Prostate gland (tissue), 2 donors: ENCODE measurements at regions not wholly inside any gene's neighbourhood (a gene's known extent, or its start where the extent isn't known, plus 50 kb on each side); places are given as distances from the start of the nearest gene placed in this dataset.

ENCODE experiments used
- POLR2A ChIP-seq: fragments of 450-650 bp; IDR thresholded peaks from one replicate; pipeline ENCODE4 v1.6.1; 2016; ENCODE audit warnings: antibody characterized with exemption, mild to moderate bottlenecking
- POLR2AphosphoS5 ChIP-seq: sonication (generic); formaldehyde crosslinking; IDR thresholded peaks from one replicate; pipeline ENCODE4 v1.6.1; 2017; ENCODE audit warnings: antibody characterized with exemption
- TF ChIP-seq, protein P1 (sequence below), 4 experiments: fragments of 200-600 bp in 2 of 4; fragments of 450-650 bp in 2 of 4; sonication (generic) in 2 of 4; IDR thresholded peaks; 1 replicate in 3 of 4; 2 replicates in 1 of 4; pipeline ENCODE4 v1.5.1; 2016 to 2019; ENCODE audit warnings: antibody characterized with exemption in 4 of 4, mild to moderate bottlenecking in 2 of 4, moderate library complexity in 2 of 4

DNA sequence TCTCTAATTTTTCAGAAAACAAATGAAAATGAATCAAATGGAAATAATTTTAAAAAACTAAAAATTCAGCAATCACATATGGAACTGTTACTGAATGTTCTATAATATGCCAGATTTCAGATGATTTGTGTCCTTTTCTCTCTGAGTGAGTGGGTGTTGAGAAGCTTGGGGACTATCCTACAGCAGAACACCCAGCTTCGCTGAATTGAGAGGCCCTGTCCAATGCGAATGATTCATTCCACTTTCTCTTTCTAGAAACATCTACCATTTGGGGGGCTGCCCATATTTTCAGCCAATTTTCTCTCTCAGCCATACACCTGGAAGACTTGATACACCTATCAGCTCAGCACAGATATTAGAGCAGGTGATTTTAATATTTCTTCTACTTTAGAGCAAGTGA lies 1666.7 kb downstream of the EFNB2 start:
- TF ChIP-seq, protein P1, sequence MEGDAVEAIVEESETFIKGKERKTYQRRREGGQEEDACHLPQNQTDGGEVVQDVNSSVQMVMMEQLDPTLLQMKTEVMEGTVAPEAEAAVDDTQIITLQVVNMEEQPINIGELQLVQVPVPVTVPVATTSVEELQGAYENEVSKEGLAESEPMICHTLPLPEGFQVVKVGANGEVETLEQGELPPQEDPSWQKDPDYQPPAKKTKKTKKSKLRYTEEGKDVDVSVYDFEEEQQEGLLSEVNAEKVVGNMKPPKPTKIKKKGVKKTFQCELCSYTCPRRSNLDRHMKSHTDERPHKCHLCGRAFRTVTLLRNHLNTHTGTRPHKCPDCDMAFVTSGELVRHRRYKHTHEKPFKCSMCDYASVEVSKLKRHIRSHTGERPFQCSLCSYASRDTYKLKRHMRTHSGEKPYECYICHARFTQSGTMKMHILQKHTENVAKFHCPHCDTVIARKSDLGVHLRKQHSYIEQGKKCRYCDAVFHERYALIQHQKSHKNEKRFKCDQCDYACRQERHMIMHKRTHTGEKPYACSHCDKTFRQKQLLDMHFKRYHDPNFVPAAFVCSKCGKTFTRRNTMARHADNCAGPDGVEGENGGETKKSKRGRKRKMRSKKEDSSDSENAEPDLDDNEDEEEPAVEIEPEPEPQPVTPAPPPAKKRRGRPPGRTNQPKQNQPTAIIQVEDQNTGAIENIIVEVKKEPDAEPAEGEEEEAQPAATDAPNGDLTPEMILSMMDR (IDR thresholded peaks at IDR 0.05) = no peak
- TF ChIP-seq POLR2A = no peak
- TF ChIP-seq POLR2AphosphoS5 = no peak
